Erythroblast (primary cell): ENCODE measurements at regions not wholly inside any gene's neighbourhood (a gene's known extent, or its start where the extent isn't known, plus 50 kb on each side); places are given as distances from the start of the nearest gene placed in this dataset.

ENCODE experiments used
- GATA1 ChIP-seq: IDR thresholded peaks from 2 replicates; pipeline ENCODE4 v1.6.1; 2011; ENCODE audit warnings: low read depth, mild to moderate bottlenecking, control low read depth, low read length, moderate library complexity
- POLR2A ChIP-seq: IDR thresholded peaks from 2 replicates; pipeline ENCODE4 v1.6.1; 2011; ENCODE audit warnings: mild to moderate bottlenecking, low read length

DNA sequence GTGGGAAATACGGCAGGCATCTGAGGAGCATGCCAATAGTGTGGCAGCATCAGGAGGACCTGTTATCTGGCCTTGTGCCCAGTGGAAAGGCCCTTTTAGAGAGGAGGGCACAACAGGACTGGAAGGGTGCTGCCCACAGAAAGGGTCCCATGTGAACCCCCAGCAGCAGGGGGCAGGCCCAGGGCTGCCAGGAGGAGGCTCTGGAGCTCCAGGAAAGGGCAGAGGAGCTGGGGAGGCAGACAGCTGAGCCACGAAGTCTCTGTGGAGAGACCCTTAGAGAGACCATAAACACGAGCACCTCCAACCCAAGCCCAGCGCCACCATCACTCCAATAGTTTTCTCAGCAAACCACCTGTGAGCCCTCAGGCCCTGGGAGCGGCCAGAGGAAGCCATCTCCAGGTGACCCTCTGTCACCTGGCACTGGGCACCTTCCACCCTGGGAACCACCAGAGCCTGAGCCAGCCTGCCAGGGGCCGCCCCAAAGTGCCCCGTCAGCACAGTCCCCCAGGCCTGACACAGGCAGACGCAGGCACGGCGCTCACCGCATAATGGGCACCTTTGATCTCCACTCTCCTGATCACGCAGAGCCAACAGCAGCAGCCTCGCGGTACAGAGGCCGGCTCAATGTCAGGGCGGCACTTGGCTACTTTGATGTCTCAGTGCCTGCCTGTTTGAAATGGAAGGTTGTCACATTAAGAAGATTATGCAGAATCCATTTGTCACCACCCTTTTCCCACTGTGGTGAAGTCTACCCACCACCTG, 162.5 kb upstream of the RAB6C start:
- no peak for TF ChIP-seq POLR2A
- TF ChIP-seq GATA1 = no peak
